ENCODE measurements at regions not wholly inside any gene's neighbourhood (a gene's known extent, or its start where the extent isn't known, plus 50 kb on each side); places are given as distances from the start of the nearest gene placed in this dataset.
"Not testable (repeated sequence)": the region's sequence is repeated elsewhere in the genome, so short reads cannot be mapped to it uniquely, and the experiment has no call there.

DNA sequence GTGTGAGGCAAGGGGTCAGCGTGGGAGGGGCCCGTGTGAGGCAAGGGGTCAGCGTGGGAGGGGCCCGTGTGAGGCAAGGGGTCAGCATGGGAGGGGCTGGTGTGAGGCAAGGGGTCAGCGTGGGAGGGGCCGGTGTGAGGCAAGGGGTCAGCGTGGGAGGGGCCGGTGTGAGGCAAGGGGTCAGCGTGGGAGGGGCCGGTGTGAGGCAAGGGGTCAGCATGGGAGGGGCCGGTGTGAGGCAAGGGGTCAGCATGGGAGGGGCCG lies 119.2 kb downstream of the SEPTIN14 start:
- not testable (repeated sequence) for DNase-seq

DNA sequence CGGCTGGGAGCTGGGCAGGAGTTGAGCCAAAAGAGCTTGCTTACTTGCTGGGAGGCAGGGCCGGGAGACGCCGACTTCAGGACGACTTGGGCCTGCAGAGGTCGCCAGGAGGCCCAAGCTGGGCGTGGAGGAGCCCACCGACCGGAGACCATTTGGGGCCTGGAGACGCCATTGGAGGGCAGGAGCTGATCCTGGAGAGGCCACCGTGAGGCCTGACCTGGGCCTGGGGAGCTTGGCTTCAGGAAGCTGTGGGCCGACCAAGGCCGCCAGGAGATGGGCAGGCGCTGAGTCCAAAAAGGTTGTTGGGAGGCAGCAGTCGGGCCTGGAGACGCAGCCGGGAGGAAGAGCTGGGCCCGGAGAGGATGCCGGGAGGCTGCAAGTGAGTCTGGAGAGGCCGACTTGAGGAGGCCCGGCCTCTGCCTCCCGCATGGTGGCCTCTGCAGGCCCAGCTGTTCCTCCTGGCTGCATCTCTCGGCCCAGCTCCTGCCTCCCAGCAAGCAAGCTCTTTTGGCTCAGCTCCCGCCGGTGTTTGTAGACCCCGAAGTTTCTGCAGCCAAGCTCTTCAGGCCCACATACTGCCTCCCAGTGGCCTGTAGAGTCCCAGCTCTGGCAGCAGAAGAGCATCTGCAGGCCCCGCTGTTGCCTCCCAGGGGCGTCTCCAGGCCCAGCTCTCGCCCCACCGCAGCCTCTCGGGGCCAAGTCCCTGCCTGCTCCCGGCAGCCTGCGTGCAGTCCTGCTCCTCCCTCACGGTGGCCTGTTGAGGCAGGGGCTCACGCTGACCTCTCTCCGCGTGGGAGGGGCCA lies 119.7 kb downstream of the SEPTIN14 start:
- not testable (repeated sequence) for DNase-seq

GRCh38 chr7:55741721-55742631 lies 120.6 kb downstream of the SEPTIN14 start:
- not testable (repeated sequence) for DNase-seq

GRCh38 chr7:55740633-55741250 lies 121.8 kb downstream of the SEPTIN14 start:
- not testable (repeated sequence) for DNase-seq

- not testable (repeated sequence) for DNase-seq
Measured at GRCh38 chr7:55740053-55740452, 122.5 kb downstream of the SEPTIN14 start.

- not testable (repeated sequence) for DNase-seq
Measured at GRCh38 chr7:55736641-55737221, 125.8 kb downstream of the SEPTIN14 start.

GRCh38 chr7:55733241-55734140 lies 129.1 kb downstream of the SEPTIN14 start:
- DNase-seq: no peak

GRCh38 chr7:55731931-55732330 lies 130.6 kb downstream of the SEPTIN14 start:
- no peak for DNase-seq

DNA sequence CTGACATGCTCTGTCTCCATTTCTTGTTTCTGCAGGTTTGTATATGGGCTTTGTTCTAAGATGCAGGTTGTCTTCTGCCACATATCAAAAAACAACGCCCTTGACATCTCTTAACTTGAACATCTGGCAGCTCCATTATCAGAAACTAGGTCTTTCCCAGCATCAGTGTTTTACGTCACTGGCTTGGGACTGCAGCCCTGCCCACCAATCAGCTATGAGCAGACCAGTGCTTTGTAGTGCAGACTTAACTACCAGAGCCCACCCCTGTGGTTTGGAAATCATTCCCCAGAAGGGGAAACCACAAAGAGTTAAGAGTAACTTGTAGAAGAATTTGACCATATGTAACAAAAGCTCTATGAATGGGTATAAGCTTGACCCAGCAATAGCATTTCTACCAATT lies 132.4 kb downstream of the SEPTIN14 start:
- no peak for DNase-seq

DNA sequence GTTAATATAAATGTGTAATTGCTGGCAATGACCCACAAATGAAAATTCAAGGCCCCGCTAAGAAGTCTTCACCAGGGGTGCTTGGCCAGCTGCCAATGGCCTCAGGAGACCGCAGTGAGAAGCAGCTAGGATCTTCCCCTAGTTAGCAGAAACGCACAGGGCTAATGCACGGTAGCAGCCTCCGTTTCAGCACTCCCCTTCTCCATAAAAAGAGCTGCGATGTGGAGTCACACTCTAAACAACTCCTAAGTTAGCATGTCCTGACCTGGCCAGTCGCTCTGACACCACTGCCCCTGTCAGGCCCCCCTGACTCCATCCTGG lies 139.0 kb downstream of the SEPTIN14 start:
- DNase-seq: no peak

DNA sequence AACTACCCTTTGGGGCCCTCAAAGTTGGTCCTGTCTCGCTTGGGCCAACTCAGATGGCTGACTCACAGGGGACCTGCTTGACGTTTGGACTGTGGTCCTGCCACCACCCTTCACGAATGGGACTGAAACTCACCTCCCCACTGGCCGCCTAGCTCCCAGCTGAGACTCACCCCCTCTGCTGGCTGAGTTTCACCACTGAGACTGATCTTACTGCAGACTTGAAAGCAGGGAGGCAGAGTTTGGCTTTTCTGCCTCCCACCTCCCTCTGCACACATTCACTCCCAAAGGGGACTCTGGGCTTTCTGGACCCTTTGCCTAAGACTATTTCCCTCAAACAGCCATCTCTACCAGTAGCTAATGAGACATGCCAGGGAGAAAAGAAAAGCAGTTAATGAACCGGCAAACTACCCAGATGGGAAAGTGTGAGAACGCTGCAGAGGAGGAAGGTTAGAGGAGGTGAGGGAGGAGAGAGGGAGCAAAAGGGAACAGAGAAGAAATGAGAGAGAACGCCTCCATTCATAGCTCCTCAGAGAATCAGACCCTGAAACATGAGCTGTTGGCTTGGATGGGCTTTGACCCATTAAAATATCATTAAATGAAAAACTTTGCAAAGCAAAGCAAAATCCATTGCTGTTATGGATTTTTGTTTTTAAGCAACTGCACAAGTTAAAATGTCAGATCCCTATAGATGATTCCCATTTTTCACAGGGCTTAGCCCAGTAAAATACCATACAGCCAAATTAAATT lies 139.5 kb downstream of the SEPTIN14 start:
- DNase-seq: peak; percentile 21

DNA sequence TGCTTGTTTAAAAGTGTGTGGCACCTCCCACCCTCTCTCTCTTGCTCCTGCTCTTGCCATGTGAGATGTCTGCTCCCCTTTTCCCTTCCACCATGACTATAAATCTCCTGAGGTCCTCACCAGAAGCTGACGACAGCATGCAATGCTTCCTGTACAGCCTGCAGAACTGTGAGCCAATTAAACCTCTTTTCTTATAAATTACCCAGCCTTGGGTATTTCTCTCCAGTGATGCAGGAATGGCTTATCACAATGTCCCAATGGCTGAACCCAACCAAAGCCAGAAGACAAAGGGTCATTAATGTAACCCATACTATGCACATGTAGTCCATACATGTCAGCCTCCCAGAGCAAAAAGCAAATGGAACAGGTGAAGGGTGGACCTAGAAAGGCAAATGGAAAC lies 141.5 kb downstream of the SEPTIN14 start:
- not testable (repeated sequence) for DNase-seq

DNA sequence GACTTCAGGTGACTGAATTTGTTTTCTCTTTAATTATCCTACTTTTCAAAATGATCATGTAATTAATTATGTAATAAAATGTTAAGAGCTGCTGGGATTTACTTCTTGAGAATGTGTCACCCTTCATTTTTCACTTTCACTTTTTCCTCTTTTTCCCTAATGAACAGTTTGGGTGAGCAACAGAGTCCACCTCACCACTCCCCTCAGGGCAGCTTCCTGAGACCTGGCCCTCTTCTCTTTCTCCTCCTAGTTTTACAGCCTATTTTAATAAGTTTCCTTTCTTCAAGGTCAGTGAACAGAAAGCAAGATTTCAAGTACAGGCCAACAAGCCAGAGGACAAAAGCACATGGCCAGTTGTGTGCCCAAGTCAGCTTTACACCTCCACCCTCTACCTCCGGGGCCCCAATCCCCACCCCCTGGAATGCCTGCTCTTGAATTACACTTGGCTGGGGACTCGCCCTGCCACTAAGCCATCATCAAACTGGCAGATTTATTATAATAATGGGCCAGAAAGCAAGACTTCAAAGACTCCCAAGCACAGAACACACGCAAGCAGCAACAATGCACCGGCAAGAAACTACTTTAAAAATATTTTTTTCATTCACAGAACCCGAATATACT lies 143.1 kb upstream of the VOPP1 start:
- DNase-seq: not testable (repeated sequence)

DNA sequence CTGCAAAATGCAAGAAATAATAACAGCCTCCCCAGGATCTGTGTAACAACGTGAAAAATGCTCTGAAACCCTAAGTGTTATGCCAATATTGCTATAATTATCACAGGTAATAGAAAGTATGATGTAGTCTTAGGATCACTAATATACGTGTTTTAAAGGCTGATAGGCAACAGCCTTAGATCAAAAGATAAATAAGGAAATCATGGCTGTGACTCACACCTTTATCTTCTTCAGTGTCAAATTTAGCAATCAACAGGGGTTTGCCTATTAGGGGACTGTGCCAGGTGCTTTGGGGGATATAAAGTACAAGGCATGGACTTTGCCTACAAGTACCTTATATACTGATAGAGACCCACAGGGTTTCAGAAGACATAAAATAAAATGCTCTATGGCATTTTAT lies 142.1 kb upstream of the VOPP1 start:
- not testable (repeated sequence) for DNase-seq

GRCh38 chr7:55710312-55710711 lies 138.0 kb upstream of the VOPP1 start:
- DNase-seq: not testable (repeated sequence)

- DNase-seq: not testable (repeated sequence)
Measured at GRCh38 chr7:55708028-55708427, 135.7 kb upstream of the VOPP1 start.

DNA sequence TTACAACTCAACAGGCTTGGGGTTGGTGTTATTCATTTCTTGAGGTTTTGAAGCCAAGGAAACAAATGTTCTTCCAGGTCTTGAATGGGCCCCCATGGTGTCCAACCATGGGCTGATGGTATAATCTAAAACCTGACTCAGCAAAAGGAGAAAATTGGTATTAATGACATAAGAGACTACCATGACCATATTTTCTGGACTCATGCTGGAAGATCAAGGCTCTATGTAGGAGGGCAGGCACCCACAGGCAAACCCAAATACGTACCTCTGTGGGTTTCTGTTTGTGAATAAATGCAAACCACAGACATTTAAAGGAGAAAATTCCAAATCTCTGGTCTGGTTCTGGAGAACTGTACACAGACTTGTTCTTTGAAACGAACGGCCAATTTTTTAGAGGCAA lies 135.1 kb upstream of the VOPP1 start:
- DNase-seq: not testable (repeated sequence)

GRCh38 chr7:55706451-55707195 lies 134.3 kb upstream of the VOPP1 start:
- DNase-seq: not testable (repeated sequence)

DNA sequence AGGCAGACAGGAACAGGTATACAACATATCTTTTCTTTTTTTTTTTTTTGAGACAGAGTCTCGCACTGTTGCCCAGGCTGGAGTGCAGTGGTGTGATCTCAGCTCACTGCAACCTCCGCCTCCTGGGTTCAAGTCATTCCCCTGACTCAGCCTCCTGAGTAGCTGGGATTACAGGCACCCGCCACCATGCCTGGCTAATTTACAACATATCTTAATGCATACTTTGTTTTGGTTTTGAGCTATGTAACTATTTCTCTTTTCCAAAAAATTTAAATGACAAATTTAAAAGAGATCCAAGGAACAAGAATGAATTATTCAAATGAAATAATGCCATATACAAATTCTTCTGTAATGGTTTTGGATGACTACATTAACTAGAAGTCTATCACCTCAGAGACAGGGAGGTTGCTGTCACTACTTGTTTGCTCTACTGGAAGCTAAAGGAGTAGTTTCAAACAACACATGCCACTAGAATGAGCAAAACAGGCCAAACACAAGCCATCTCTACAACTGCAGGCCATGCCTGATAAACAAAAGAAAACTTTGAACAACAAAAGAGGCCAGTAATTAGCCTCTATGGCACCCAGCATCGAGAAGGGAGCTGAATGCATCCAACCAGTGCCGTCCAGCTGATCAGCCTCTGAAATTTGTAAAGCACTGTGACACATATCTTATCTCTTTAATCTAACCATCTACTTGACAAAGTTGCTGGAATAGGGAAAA lies 133.6 kb upstream of the VOPP1 start:
- not testable (repeated sequence) for DNase-seq

DNA sequence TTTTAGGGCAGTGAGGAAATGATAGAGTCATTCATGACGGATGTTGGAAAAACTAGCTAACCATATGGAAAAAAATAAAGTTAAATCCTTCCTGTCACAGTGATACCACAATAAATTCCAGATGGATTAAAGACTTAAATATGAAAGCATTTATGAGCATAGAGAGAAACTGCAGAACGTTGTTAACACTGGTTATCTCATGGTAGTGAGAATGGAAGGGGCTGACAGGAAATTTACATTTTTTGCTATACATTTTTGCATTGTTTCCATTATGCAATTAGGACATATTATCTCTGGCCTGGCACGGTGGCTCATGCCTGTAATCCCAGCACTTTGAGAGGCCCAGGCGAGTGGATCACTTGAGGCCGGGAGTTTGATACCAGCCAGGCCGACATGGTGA lies 130.5 kb upstream of the VOPP1 start:
- DNase-seq: not testable (repeated sequence)

Data from DMS79 (cell line).